Neutrophil (primary cell): ENCODE measurements at regions not wholly inside any gene's neighbourhood (a gene's known extent, or its start where the extent isn't known, plus 50 kb on each side); places are given as distances from the start of the nearest gene placed in this dataset.

Source experiments
- H3K27ac ChIP-seq: fragments of 200-600 bp; sonication (generic); 2 replicates; pipeline ENCODE4 v1.5.1; 2016; ENCODE audit warnings: mild to moderate bottlenecking, moderate library complexity
- H3K27me3 ChIP-seq: fragments of 200-600 bp; sonication (generic); 2 replicates; pipeline ENCODE4 v1.6.0; 2016; ENCODE audit warnings: mild to moderate bottlenecking
- H3K36me3 ChIP-seq: fragments of 200-600 bp; sonication (generic); 2 replicates; pipeline ENCODE4 v1.5.1; 2017
- H3K4me1 ChIP-seq, 2 experiments: fragments of 200-600 bp in 1 of 2; sonication (generic) in 1 of 2; 1 replicate in 1 of 2; 2 replicates in 1 of 2; pipeline versions ENCODE4 v1.5.1 to v1.6.1; 2013 to 2016; ENCODE audit warnings: low read depth in 1 of 2, low read length in 1 of 2, mild to moderate bottlenecking in 1 of 2, moderate library complexity in 1 of 2; ENCODE audit not compliant: control insufficient read depth in 1 of 2, insufficient read depth in 1 of 2
- H3K4me3 ChIP-seq, 2 experiments: fragments of 200-600 bp in 1 of 2; sonication (generic) in 1 of 2; 1 replicate in 1 of 2; 2 replicates in 1 of 2; pipeline ENCODE4 v1.5.1; 2013 to 2016; ENCODE audit warnings: low read depth in 1 of 2, low read length in 1 of 2, mild to moderate bottlenecking in 1 of 2, moderate library complexity in 1 of 2
- H3K9me3 ChIP-seq: fragments of 200-600 bp; sonication (generic); 2 replicates; pipeline ENCODE4 v1.5.1; 2016
- TF ChIP-seq, protein P1 (sequence below): fragments of 200-600 bp; sonication (generic); IDR thresholded peaks from 2 replicates; pipeline ENCODE4 v1.5.1; 2016; ENCODE audit warnings: antibody characterized with exemption

DNA sequence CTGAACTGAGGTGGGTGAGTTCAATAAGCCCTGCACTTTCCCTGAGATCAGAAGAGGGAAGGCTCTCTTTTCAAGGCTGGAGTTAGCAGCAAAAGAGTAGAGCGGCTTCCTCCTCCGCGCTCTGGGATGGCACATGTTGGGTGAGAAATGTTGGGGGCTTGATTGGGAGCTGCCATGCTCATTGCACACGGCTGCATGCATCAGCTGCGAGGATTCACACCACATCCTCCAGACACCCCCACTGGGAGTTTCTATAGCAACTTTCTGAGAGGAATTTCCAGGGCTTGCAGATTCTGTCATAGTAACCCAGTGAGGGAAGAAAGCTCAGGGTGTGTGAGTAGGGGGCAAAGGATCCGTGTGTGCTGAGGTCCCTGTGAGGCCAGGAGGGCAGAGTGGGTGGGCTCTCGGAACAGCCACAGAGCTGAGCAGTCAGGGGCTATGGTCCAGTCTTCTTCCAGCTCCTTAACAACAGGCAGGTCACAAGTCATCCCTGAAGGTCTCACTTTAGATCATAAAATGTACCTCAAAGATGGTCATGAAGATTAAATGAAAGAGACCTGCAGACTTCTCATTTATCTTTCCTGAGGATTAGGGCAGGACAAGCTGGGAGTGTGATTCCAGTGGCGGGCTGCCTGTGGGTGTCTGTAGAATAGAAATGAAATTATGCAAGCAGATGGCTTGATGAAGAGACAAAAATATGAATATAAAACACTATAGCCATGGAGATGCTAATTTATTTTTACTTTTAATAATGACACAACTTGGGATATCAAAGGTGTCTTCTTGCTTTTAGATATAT, 75.7 kb upstream of the CHRNA7 start:
- Histone ChIP-seq H3K36me3 (no peaks in the 10 kb centered on the region), H3K27ac (no peak overlapping the region), H3K27me3 (no peaks in the 10 kb centered on the region), H3K4me1 (no peaks in the 10 kb centered on the region), H3K9me3 (no peaks in the 10 kb centered on the region), H3K4me3 (no peak overlapping the region)
- TF ChIP-seq, protein P1, sequence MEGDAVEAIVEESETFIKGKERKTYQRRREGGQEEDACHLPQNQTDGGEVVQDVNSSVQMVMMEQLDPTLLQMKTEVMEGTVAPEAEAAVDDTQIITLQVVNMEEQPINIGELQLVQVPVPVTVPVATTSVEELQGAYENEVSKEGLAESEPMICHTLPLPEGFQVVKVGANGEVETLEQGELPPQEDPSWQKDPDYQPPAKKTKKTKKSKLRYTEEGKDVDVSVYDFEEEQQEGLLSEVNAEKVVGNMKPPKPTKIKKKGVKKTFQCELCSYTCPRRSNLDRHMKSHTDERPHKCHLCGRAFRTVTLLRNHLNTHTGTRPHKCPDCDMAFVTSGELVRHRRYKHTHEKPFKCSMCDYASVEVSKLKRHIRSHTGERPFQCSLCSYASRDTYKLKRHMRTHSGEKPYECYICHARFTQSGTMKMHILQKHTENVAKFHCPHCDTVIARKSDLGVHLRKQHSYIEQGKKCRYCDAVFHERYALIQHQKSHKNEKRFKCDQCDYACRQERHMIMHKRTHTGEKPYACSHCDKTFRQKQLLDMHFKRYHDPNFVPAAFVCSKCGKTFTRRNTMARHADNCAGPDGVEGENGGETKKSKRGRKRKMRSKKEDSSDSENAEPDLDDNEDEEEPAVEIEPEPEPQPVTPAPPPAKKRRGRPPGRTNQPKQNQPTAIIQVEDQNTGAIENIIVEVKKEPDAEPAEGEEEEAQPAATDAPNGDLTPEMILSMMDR, result no peak

DNA sequence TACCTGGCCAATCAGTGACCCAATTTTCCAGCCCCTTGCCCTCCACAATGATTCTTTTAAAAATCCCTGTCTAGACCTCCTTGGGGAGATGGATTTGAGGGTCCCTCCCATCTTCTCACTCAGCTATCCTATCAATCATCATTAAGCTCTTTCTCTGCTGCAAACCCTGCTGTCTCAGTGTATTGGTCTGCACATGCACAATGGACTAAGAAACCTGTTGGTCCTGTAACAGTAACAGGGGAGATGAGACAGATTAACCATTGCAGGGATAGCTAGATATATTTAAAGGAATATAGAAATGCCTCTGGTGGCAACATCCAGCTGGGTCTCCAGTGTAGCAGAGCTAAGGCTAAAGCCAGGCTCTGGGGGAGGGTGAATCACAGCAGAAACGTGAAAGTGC, 74.6 kb upstream of the CHRNA7 start:
- TF ChIP-seq, protein P1, result no peak
- no peaks in the 10 kb centered on the region for H3K4me1 ChIP-seq
- H3K9me3 ChIP-seq, result no peaks in the 10 kb centered on the region
- H3K36me3 ChIP-seq, result no peaks in the 10 kb centered on the region
- no peak overlapping the region for H3K4me3 ChIP-seq
- no peaks in the 10 kb centered on the region for H3K27me3 ChIP-seq
- H3K27ac ChIP-seq, result no peak overlapping the region

DNA sequence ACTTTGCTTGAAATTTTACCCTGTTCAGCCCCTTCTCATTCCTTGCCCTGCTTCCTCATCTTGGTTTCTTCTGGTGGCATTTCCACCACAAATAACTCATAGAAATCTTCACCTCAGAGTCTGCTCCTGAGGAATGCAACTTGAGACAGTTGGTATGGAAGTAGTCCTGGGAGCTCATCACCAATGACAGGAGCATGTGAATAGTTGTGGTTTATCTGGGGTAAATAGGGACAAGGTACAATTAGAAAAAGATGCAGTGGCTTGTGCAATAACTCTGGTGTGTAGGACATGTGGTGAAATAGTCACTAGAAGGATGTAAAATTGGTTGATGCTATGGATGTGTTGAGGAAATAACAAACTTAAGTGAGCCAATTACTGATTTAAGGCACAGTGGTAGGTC, 72.7 kb upstream of the CHRNA7 start:
- no peak overlapping the region for H3K27ac ChIP-seq
- no peaks in the 10 kb centered on the region for H3K27me3 ChIP-seq
- H3K4me3 ChIP-seq, result no peak overlapping the region
- H3K36me3 ChIP-seq, result no peaks in the 10 kb centered on the region
- no peaks in the 10 kb centered on the region for H3K4me1 ChIP-seq
- TF ChIP-seq, protein P1, result no peak
- no peaks in the 10 kb centered on the region for H3K9me3 ChIP-seq

DNA sequence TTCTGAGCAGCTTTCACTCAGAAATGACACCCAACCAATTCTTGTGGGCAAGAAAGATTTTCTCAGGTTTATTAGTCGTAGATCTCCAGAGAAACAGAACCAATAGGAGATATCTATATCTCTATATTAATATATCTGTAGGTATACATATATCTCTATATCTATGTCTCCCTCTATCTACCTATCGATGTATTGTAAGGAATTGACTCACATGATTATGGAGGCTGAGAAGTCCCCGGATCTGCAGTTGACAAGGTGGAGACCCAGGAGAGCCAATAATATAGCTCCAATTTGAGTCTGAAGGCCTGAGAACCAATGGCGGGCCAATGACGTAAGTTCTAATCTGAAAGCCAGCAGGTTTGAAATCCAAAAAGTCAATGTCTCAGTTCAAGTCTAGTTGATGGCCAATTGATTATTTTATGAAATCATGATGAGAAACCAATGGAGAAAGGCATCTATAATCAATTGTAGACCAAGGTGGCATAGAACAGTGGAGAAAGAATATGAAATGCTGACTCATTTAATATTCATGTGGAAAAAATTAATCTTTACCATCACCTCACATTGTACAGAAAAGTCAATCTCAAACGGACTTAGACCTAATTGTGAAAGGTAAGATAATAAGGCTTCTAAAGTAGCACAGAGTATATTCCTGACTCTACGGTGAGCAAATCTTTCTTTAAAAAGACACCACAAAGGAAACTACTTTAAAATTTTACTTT, 65.6 kb upstream of the CHRNA7 start:
- peaks cover 18% of the 10 kb centered on the region for H3K27me3 ChIP-seq
- H3K4me1 ChIP-seq, result no peaks in the 10 kb centered on the region
- TF ChIP-seq, protein P1, result no peak
- no peak overlapping the region for H3K4me3 ChIP-seq
- H3K27ac ChIP-seq, result no peak overlapping the region
- no peaks in the 10 kb centered on the region for H3K9me3 ChIP-seq
- no peaks in the 10 kb centered on the region for H3K36me3 ChIP-seq

DNA sequence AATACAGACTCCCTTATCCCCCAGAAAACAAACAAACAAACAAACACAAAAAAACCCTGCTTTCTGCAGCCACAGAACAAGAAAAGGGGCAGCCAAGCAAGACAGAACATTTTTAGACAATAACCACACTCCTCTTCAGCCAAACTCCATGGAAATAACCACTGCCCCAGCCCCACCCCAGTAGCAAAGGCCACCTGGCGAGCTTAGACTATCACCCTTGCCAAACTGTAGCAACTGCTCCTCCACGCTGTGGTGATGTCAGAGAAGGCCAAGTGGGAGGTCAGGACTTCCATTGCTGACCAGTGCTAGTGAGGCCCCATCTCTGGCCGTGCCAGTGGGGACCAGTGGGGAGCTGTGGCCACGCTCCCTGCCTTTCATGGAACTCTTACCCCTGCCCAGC, 60.3 kb upstream of the CHRNA7 start:
- H3K4me3 ChIP-seq, result no peak overlapping the region
- H3K4me1 ChIP-seq, result no peaks in the 10 kb centered on the region
- no peaks in the 10 kb centered on the region for H3K36me3 ChIP-seq
- H3K27me3 ChIP-seq, result peaks cover 27% of the 10 kb centered on the region
- H3K27ac ChIP-seq, result no peak overlapping the region
- TF ChIP-seq, protein P1, result no peak
- no peaks in the 10 kb centered on the region for H3K9me3 ChIP-seq
